PC-3 (cell line): ENCODE measurements at regions not wholly inside any gene's neighbourhood (a gene's known extent, or its start where the extent isn't known, plus 50 kb on each side); places are given as distances from the start of the nearest gene placed in this dataset.

Experiments used
- CTCF ChIP-seq: fragments of 300-600 bp; sonication (generic); conservative IDR thresholded peaks from 2 replicates; pipeline ENCODE4 v1.5.1; 2017; ENCODE audit warnings: antibody characterized with exemption, low read depth, mild to moderate bottlenecking, low read length
- EZH2 ChIP-seq: fragments of 300-600 bp; sonication (generic); IDR thresholded peaks from one replicate; pipeline ENCODE4 v1.6.1; 2017; ENCODE audit warnings: antibody characterized with exemption, mild to moderate bottlenecking, low read length; ENCODE audit not compliant: unreplicated experiment
- EZH2phosphoT487 ChIP-seq: fragments of 300-600 bp; sonication (generic); IDR thresholded peaks from 2 replicates; pipeline ENCODE4 v1.6.1; 2018; ENCODE audit warnings: mild to moderate bottlenecking, antibody characterized with exemption, low read length, borderline replicate concordance

- no peak for TF ChIP-seq CTCF
- no peak for TF ChIP-seq EZH2
- TF ChIP-seq EZH2phosphoT487, result no peak
Measured at GRCh38 chr2:41394541-41394940, 653.3 kb upstream of the PKDCC start.
